Hepatocyte (in vitro differentiated cells): ENCODE measurements at regions not wholly inside any gene's neighbourhood (a gene's known extent, or its start where the extent isn't known, plus 50 kb on each side); places are given as distances from the start of the nearest gene placed in this dataset.

Experiments
- DNase-seq: peaks from one replicate; pipeline ENCODE4 v3.0.0-alpha.2; 2016; ENCODE audit warnings: low spot score
- H2AFZ ChIP-seq: fragments of 200-600 bp; sonication (generic); 2 replicates; pipeline ENCODE4 v1.6.0; 2016; ENCODE audit warnings: antibody characterized with exemption, mild to moderate bottlenecking
- H3K27ac ChIP-seq: fragments of 200-600 bp; sonication (generic); 2 replicates; pipeline ENCODE4 v1.5.1; 2016; ENCODE audit warnings: mild to moderate bottlenecking
- H3K27me3 ChIP-seq: fragments of 200-600 bp; sonication (generic); 2 replicates; pipeline ENCODE4 v1.6.1; 2016
- H3K36me3 ChIP-seq: fragments of 200-600 bp; sonication (generic); replicated peaks from 2 replicates; pipeline ENCODE4 v1.5.1; 2016; ENCODE audit warnings: low read depth; ENCODE audit not compliant: insufficient read depth
- H3K4me1 ChIP-seq: fragments of 200-600 bp; sonication (generic); 2 replicates; pipeline ENCODE4 v1.5.1; 2016; ENCODE audit warnings: mild to moderate bottlenecking, moderate library complexity; ENCODE audit not compliant: insufficient read depth
- H3K4me2 ChIP-seq: fragments of 200-600 bp; sonication (generic); 2 replicates; pipeline ENCODE4 v1.6.0; 2016
- H3K4me3 ChIP-seq: fragments of 200-600 bp; sonication (generic); 2 replicates; pipeline ENCODE4 v1.5.1; 2016; ENCODE audit warnings: mild to moderate bottlenecking
- H3K79me2 ChIP-seq: fragments of 200-600 bp; sonication (generic); 2 replicates; pipeline ENCODE4 v1.6.0; 2017; ENCODE audit warnings: mild to moderate bottlenecking
- H3K9me2 ChIP-seq: fragments of 200-600 bp; sonication (generic); replicated peaks from 2 replicates; pipeline ENCODE4 v1.6.0; 2017; ENCODE audit warnings: mild to moderate bottlenecking; ENCODE audit not compliant: insufficient read depth
- H3K9me3 ChIP-seq: fragments of 200-600 bp; sonication (generic); 2 replicates; pipeline ENCODE4 v1.5.1; 2016; ENCODE audit warnings: low read depth, mild to moderate bottlenecking
- H4K20me1 ChIP-seq: fragments of 200-600 bp; sonication (generic); 2 replicates; pipeline ENCODE4 v1.6.0; 2016; ENCODE audit warnings: mild to moderate bottlenecking; ENCODE audit not compliant: insufficient read depth, poor library complexity, severe bottlenecking
- EZH2 ChIP-seq: fragments of 200-600 bp; sonication (generic); IDR thresholded peaks from 2 replicates; pipeline ENCODE4 v1.6.1; 2016; ENCODE audit warnings: antibody characterized with exemption, mild to moderate bottlenecking, borderline replicate concordance
- EZH2phosphoT487 ChIP-seq: fragments of 200-600 bp; sonication (generic); IDR thresholded peaks from one replicate; pipeline ENCODE4 v1.6.1; 2018; ENCODE audit warnings: antibody characterized with exemption, mild to moderate bottlenecking, low read depth, moderate library complexity; ENCODE audit not compliant: unreplicated experiment, severe bottlenecking
- WGBS: methylation state at CpG from one replicate; pipeline ENCODE4 v1.1.6; 2016; ENCODE audit warnings: low lambda C conversion rate; ENCODE audit errors: missing lambda C conversion rate; 5-methylcytosine and 5-hydroxymethylcytosine counted together
- TF ChIP-seq, protein P1 (sequence below): fragments of 200-600 bp; sonication (generic); IDR thresholded peaks from 2 replicates; pipeline ENCODE4 v1.5.1; 2016; ENCODE audit warnings: antibody characterized with exemption, mild to moderate bottlenecking; ENCODE audit not compliant: poor library complexity

DNA sequence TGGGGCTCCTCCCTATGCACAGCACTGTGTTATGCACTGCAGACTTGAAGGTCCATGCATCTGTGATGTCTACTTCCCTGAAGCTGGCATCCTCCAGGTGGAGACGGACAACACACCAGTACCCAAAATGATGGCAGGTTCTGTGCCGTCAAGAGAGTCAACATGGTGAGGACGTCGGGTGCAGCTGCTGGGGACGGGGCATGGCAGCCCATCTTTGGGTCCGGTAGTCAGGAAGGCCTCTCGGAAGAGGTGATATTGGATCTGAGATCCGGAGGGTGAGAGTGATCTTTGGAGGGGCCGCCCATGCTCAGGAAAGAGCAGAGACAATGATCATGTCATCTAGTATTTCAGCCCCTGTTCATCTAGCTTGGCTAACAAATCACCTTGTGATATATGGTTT lies 104.1 kb downstream of the RIPK4 start:
- Histone ChIP-seq H3K9me2 (no peaks in the 10 kb centered on the region), H3K4me3 (no peak overlapping the region), H3K27ac (peak overlapping the region; percentile 75), H3K4me1 (peaks cover 25% of the 10 kb centered on the region), H3K9me3 (no peaks in the 10 kb centered on the region), H3K27me3 (no peaks in the 10 kb centered on the region), H3K79me2 (no peaks in the 10 kb centered on the region), H2AFZ (no peak overlapping the region), H3K36me3 (no peaks in the 10 kb centered on the region), H3K4me2 (no peak overlapping the region), H4K20me1 (no peaks in the 10 kb centered on the region)
- DNase-seq: no peak
- TF ChIP-seq EZH2 (no peak), EZH2phosphoT487 (no peak)
- TF ChIP-seq, protein P1, sequence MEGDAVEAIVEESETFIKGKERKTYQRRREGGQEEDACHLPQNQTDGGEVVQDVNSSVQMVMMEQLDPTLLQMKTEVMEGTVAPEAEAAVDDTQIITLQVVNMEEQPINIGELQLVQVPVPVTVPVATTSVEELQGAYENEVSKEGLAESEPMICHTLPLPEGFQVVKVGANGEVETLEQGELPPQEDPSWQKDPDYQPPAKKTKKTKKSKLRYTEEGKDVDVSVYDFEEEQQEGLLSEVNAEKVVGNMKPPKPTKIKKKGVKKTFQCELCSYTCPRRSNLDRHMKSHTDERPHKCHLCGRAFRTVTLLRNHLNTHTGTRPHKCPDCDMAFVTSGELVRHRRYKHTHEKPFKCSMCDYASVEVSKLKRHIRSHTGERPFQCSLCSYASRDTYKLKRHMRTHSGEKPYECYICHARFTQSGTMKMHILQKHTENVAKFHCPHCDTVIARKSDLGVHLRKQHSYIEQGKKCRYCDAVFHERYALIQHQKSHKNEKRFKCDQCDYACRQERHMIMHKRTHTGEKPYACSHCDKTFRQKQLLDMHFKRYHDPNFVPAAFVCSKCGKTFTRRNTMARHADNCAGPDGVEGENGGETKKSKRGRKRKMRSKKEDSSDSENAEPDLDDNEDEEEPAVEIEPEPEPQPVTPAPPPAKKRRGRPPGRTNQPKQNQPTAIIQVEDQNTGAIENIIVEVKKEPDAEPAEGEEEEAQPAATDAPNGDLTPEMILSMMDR: no peak
- WGBS: 93% methylated on average over 9 of the region's 9 CpGs

DNA sequence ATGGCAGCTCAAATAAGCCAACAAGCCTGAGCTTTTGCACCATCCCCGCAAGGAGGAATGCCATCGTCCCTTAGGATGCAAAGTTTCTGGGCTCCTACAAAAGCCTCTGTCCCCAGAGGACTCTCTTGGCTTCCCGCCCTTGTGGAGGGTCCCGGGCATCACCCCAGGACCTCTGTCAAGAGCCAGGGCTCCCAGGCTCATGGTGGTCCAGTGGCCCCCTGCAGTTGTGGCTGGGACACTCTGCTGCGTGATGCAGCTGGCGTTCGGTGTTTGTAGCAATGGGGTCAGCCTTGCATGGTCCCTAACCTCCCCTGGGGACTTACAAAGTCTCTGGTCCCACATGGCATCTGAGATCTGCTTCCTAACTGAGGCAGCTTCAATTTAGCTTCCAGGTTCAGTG lies 104.7 kb downstream of the RIPK4 start:
- no peak overlapping the region for H3K27ac ChIP-seq
- H3K4me3 ChIP-seq: no peak overlapping the region
- peaks cover 28% of the 10 kb centered on the region for H3K4me1 ChIP-seq
- H3K27me3 ChIP-seq: no peaks in the 10 kb centered on the region
- no peaks in the 10 kb centered on the region for H3K79me2 ChIP-seq
- no peaks in the 10 kb centered on the region for H3K36me3 ChIP-seq
- no peak overlapping the region for H2AFZ ChIP-seq
- WGBS: 100% methylated on average over 7 of the region's 7 CpGs
- no peaks in the 10 kb centered on the region for H4K20me1 ChIP-seq
- no peaks in the 10 kb centered on the region for H3K9me3 ChIP-seq
- TF ChIP-seq EZH2phosphoT487 (no peak), EZH2 (no peak)
- TF ChIP-seq, protein P1: no peak
- H3K4me2 ChIP-seq: no peak overlapping the region
- DNase-seq: no peak
- H3K9me2 ChIP-seq: no peaks in the 10 kb centered on the region

DNA sequence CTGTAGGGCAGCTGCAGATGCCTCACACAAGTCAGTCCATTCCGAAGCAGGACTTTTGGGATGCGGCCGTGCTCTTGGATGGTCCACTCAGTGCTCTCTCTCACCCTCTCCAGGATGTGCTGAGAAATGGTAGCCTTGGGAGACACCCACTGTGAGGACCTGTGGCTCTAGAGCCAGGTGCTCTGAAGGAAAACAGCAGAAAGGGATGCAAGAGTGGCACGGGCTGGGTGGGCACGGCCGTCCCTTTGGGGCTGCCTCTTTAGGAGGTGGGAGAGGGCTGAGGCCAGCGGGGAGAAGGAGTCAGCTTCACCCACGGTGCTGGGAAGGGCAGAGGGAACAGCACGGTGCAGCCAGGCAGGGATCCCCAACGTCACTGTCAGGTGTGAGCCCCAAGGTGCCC lies 106.1 kb downstream of the RIPK4 start:
- no peak overlapping the region for H3K4me2 ChIP-seq
- no peak overlapping the region for H2AFZ ChIP-seq
- H3K36me3 ChIP-seq: no peaks in the 10 kb centered on the region
- H3K79me2 ChIP-seq: no peaks in the 10 kb centered on the region
- no peaks in the 10 kb centered on the region for H3K27me3 ChIP-seq
- H4K20me1 ChIP-seq: no peaks in the 10 kb centered on the region
- H3K4me1 ChIP-seq: peaks cover 28% of the 10 kb centered on the region
- no peak for DNase-seq
- WGBS: 85% methylated on average over 10 of the region's 10 CpGs
- H3K9me3 ChIP-seq: no peaks in the 10 kb centered on the region
- no peak for TF ChIP-seq EZH2phosphoT487
- TF ChIP-seq, protein P1: no peak
- TF ChIP-seq EZH2: no peak
- H3K27ac ChIP-seq: no peak overlapping the region
- H3K9me2 ChIP-seq: no peaks in the 10 kb centered on the region
- no peak overlapping the region for H3K4me3 ChIP-seq
